ENCODE measurements at regions not wholly inside any gene's neighbourhood (a gene's known extent, or its start where the extent isn't known, plus 50 kb on each side); places are given as distances from the start of the nearest gene placed in this dataset.
"Not testable (repeated sequence)": the region's sequence is repeated elsewhere in the genome, so short reads cannot be mapped to it uniquely, and the experiment has no call there.

DNA sequence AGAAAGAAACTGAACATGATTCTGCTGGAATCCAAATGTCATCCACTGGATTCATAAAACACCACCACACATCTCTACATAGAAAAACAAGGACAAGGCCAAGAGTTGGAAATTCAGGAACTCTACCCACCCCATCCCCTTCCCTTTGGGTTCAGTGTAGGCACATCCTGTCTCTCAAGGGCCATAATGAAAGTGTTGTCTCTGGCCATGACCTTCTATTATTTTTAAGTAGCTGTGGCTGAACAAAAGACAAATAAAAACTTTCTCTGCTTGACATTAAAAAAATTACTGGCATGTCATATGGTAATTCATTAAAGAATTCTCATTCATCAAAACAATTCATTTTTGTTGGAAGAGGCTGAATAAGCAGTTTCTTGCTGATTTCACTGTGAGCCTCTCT, 54.9 kb upstream of the ZBTB18 start:
- no peak for DNase-seq (ENCODE audit: low spot score)

DNA sequence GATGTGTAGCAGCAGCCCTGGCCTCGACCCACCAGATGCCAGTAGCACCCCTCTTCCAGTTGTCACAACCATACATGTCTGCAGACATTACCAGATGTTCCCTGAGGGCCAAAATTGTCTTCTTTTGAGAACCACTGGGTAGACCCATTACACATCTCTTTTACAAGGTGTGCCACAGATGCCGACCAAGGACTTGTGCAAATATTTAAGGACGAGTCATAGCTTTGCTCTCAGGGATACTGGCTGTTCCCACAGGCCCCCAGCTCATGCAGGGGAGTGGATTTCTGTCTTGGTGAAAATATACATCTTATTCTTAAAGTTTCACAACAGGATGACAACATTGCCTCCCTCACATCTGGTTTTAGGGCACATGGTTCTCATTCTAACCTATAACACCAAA, 59.4 kb upstream of the ZBTB18 start:
- no peak for DNase-seq (ENCODE audit: low spot score)

DNA sequence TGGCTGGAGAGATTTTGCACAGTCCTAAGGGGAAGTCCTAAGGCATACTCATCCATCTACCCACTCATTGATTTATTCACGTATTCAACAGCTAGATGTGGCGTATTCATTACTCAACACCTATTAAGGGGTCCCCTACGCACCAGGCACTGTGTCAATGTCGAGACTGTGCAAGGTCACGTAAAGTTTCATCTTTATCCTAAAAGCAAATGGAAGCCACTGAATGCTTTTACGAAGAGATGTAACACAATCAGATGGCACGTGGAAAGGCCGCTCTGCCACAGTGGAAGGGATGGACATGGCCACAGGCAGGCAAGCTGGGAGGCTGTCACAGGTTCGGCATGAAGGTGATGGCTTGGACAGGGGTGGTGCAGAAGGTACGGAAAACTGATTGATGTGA, 66.3 kb upstream of the ZBTB18 start:
- DNase-seq (ENCODE audit: low spot score), result no peak

DNA sequence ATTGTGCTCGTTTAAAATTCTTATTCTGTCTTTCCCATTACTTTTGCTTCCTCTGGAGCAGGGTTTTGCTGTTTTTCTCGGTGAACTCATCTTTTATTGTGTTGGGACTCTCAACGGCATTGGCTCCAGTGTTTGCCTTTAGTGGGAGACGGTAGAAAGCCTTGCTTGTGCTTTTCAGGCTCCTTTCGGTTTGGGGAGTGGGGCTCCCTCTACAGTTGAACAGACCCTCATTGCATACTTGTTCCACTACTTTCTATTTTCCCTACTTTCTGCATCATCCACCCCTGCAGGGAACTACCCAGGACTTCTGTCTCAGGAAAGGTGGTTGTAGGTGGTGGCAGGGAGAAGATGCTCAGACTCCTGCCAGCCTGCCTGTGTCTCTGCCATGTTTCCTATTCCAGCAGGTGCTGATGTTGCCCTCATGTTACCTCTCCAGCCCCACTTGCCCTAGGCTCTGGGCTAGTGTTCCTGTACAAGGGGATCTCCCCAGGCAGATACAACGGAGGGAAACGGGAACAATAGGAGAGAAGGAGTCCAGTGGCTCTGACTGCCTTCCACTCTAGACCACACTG, 68.5 kb upstream of the ZBTB18 start:
- DNase-seq (ENCODE audit: low spot score), result no peak

DNA sequence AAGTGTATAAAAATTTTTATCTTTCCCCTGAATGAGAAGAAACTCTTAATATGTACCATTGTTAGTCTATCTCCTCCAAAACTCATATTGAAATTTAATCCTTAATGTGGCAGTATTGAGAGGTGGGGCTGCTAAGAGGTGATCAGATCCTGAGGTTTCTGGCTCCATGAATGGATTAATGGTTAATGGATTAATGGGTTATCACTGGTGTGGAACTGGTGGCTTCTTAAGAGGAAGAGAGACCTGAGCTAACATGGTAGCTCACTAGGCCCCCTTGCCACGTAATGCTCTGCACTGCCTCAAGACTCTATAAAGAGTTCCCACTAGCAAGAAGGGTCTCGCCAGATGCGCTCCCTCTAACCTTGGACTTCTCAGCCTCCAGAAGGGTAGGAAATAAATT, 70.6 kb upstream of the ZBTB18 start:
- DNase-seq (ENCODE audit: low spot score), result no peak

DNA sequence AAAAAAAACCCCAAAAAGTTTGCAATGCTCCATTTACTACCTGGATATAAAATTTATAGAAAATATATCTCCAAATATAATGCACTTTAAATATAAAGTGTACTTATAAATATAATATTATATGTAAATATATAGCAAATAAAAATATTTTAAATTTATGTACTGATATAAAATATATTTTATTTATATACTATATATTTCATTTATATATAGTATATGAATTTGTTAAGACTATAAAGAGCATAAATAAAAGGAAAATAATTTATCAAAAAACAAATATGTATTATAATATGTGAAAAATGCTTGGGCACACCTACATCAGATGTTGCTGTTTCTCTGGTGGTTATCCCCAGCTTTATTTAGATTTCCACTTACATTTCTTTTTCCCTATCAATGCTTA, 71.0 kb upstream of the ZBTB18 start:
- no peak for DNase-seq (ENCODE audit: low spot score)

DNA sequence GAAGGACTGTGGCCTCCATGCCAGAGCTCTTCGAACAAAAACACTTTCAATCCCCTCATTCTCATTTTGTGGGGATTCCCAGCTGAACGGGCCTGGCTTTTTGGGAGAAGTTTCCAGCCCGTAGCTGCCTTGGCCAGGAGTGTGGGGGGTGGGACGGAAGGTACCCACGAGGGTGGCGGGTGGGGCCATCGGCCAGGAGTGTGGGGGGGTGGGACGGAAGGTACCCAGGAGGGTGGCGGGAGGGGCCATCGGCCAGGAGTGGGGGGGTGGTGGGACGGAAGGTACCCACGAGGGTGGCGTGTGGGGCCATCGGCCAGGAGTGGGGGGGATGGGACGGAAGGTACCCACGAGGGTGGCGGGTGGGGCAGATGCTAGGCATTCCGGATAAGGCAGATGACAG, 71.7 kb upstream of the ZBTB18 start:
- no peak for DNase-seq (ENCODE audit: low spot score)

DNA sequence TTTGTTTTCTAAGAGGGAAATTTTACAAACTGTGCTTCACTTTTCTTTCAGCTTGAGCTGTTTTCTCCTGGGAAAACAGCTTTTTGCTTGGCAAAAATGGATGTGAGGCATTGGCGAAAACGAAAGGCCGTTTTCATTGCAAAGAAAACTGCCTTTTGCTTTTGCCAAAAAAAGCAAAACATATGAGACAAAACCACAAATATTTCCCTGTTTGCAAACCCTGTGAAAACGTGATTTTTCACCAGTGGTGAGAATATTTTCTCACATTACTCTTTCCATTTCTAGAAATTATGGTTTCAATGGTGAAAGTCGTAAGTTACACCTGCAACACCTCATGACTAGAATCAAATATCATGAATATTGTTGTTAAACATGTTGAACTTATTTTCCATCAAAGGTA, 74.0 kb upstream of the ZBTB18 start:
- no peak for DNase-seq (ENCODE audit: low spot score)

DNA sequence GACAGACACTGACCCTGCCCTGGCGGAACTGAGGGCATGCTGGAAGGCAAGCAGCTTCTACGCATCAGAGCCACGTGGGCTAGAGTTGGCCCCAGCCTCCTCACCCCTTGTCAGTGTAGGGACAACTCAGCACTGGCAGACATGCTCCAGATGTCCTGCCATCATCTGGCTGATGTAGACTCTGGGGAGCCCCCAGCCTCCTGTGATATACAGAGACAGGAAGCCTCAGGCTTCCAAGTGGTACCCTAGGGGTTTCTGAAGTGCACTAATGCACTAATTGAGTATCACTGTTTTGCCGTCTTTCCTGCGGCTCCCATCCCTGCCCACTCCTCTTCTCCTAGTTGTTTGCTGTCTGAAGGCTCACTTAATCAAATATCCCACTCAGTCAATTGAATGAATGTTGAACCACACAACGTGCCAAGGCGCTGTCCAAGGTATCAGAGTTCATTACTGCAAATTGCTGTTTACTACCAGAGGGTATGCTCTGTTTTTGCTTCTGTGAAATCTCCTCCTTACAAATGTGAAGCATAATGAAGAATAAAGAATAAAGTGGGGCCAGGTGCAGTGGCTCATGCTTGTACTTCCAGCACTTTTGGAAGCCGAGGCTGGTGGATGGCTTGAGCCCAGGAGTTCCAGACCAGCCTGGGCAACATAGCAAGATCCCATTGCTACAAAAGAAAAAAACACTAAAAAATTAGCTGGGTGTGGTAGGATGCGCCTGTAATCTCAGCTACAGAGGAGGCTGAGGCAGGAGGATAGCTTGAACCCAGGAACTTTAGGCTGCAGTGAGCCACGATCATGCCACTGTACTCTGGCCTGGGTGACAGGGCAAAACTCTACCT, 76.4 kb upstream of the ZBTB18 start:
- DNase-seq (ENCODE audit: low spot score), result no peak

DNA sequence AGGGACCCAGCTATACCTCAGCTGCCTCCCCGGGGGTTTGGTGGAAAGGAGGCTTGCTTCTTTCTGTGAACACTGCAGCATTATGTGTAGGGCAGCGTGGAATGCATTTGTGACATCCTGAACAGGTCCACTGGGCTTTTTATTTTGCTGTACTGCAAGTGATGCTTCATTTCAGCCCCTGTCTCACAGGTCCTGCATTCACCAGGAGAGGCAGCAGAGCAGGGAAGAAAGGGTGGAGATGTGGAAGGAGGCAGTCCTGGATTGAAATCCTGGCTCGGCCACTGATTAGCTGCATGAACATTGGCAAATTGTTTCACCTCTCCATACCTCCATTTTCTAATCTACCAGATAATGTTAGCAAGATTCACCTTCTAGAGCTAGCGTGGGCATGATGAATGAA, 77.9 kb upstream of the ZBTB18 start:
- DNase-seq (ENCODE audit: low spot score), result no peak

DNA sequence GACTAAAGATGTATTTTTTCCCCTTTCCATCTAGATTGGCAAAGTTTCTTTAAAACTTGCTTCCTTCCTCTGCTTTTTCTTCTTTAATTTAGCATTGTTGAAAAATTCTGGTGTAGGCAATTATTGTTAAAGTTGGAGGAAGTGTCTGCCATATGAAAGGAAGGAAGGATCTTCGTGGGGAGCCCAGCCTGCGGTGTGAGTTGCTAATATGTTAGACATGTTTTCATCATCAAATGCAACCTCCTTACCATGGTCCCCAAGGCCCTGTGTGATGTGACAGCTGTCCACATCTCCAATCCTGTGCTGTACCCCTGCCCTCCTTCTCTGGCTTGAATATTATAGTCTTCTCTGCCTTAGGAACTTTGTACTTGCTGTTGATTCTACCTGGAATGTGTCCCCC, 81.0 kb upstream of the ZBTB18 start:
- no peak for DNase-seq (ENCODE audit: low spot score)

DNA sequence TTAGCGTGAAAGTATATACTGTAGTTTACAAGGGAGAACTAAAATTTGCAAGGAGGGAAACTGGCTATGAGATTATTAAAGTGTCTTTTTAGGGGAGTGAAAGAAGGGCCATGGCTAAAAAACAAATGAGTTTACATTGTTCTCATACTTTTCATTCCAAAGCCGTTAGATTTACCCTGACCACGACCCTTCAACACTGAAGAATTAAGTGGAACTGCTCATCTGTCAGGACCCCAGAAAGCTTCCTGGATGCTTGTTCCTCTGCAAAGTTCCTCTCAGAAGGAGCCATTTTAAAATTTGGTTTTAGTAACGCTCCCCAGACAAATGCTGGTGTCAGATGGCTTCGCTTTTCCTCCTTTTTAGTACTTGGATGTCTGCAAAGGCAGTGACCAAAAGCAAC, 82.7 kb upstream of the ZBTB18 start:
- DNase-seq (ENCODE audit: low spot score), result no peak

DNA sequence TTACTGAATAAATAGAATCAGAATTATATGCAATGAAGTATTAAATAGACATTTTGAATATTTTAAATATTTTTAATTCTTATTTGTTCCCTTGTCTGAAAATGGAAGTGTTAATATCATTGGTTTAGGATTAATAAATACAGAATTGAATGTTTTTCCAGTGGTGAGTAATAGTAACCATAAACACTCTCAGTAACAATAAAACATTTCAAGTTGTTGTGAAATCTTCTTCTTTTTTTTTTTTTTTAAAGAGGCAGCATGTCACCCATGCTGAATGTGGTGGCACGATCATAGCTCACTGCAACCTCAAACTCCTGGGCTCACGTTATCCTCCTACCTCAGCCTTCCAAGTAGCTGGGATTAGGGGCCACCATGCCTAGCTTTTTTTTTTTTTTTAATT, 86.2 kb upstream of the ZBTB18 start:
- no peak for DNase-seq (ENCODE audit: low spot score)

DNA sequence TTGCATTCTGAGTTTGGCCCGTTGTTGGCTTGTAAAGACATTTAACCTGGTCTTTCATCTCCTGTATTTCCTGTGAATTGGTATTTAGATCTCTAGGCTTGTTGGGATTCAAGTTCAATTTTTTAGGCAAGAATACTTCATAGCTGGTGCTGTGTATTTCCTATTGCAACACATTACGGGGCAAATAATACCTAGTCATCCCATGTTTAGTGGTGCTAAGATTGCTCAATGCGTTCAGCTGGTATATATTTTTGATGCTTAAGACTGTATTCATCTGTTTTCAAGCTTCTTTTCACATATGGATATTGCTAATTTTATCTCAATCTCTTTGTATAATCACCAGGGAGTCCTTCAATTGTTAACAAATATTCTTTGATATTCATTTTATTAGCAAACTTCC, 87.5 kb upstream of the ZBTB18 start:
- DNase-seq (ENCODE audit: low spot score), result no peak

DNA sequence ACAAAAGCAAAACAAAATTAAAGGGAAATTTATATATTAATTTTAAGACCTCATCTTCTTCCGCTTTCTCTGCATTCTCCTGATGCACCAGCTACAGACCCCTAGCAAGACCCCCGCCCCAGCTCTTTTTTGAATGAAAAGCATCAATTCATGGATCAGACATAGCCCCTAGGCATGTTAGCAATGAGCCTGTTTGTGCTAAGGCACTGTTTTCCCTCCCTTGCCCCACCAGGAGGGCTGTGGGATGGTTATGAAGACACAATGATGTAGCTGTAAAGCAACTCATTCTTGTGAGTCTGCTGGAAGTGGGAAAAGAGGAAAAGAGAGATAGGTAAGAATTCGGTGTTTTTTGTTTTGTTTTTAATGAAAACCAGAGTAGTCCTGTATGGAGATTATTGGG, 88.5 kb upstream of the ZBTB18 start:
- DNase-seq (ENCODE audit: low spot score), result no peak

DNA sequence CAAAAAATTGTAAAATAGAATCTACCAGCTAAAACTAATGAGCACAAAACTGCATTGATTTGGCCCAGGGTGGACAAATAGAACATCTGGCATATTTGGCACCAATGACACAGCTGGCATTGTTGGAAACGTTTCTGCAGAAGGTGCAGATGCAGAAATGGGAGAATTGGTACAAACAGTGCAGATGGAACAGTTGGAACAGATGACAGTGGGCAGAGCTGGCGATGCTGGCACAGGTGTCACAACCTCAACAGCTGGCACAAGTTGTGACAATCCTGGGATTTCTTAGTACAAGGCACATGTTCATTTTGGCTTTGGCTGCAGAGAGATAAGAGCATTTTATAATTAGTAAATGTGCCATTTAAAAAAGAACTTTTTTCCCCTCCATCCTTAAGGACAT, 91.1 kb upstream of the ZBTB18 start:
- DNase-seq (ENCODE audit: low spot score), result no peak

DNA sequence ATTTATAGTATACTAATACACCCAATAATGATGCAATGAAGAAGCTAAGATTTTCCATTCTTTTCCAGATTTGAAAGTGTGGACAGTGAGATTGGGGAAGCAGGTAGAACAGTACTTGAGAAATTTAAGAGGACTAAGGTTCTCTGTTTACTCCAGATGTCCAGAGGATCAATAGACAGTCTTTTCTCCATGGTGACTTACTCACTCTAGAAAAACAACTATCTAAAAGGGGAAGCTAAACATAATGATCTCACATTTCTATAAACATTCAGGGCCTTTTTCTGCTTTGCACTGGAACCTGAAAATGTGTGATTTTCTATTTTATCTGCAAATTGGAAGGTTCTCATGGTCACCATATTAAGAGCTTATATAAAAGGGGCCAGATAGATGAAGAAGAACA, 93.9 kb upstream of the ZBTB18 start:
- DNase-seq (ENCODE audit: low spot score), result no peak

DNA sequence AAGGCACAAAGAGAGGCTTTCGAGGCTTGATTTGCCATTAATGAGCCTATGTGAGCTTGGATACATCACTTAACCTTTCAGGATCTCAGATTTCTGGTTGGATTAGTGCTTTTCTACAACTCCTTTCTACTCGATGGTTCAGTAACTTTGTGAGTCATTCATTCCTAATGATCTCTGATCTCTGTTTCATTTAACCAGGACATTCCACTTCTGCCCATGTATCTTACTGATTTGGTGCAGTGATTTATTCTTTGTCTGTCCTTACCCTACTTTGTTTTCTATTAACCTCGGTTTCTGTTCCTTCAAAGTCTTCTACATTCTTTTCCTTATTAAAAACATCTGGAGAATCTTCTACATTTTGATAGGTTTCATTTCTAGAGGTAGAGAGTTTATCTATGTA, 94.6 kb upstream of the ZBTB18 start:
- DNase-seq (ENCODE audit: low spot score), result no peak

DNA sequence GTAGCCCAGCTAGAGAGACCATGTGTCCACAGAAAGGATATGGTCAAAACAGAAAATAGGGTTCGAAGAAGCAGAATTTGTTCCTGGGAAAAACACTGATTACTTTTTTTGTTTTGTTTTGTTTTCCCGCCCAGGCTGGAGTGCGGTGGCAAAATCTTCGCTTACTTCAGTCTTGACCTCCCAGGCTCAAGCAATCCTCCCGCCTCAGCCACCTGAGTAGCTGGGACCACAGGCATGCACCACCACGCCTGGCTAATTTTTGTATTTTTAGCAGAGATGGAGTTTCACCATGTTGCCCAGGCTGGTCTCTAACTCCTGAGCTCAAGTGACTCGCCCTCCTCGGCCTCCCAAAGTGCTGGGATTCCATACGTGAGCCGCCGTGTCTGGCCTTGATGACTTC, 99.9 kb upstream of the ZBTB18 start:
- not testable (repeated sequence) for DNase-seq (ENCODE audit: low spot score)

DNA sequence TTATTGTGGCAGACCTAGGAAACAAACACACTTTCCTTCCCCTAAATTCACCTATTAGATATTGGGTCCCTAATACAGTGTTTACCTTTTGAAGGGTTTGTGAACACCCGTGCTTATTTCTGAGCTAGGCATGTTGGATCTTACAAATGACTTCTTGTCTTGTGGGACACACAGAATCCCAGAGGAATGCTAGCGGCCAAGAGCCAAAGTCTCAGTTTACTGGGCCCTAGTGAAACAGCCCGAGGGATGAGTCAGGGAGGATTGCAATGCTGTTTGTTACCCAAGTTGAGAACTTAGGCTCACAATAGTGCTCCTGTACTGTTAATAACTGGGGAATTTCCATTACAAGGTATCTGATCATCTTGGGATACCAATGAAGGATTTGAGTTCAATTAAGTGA, 100.1 kb upstream of the AKT3 start:
- peak; percentile 19 for DNase-seq (ENCODE audit: low spot score)

DNA sequence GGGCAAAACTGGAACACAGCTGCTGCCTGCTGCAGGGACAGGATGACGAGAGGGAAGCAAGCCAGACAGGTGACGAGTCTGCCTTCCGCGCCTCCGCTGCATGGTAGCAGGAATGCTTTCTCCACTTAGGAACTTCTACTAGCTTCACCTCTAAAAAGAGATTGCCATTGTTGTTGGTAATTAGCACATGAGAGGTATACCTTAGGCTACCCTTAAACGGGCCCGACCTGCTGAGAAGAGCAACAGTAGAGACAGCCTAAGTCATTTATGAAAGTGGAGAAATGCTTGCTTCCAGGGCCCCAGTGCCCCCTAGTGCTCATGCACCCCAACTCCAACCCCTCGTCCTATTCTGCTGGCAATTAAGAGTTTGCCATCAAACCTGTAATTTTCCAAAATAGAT, 96.9 kb upstream of the AKT3 start:
- DNase-seq (ENCODE audit: low spot score), result no peak

DNA sequence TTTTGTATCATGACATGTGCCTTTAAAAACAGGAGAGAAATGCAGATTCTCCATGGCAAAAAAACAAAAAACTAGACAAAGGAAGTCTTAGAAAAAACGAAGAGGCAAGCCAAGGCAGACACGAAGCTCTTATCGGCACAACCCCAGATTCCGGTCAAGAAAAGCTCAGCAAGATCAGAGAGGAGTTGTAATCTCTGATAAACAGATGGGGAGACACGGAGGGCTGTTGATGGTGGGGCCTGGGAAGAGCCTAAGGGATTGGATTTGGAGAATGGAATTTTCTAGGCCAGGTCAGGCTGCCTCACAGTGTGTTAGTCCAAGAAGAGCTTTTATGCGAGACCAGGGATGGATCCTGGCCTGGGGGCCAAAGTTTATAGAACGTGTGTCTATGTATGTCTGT, 96.2 kb upstream of the AKT3 start:
- no peak for DNase-seq (ENCODE audit: low spot score)

DNA sequence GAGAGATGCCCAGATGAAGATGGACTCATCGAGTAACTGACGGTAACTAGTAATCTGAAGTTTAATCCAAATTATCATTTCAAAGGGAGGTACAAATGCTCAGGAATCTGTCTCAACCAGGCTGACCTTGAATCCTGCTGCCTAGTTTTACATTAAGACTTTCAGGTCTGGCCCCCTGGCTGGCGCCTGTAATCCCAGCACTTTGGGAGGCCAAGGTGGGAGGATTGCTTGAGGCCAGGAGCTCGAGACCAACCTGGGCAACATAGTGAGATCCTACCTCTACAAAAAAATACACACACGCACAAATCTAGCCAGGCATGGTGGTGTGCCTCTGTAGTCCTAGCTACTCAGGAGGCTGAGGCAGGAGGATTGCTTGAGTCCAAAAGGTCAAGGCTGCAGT, 95.7 kb upstream of the AKT3 start:
- no peak for DNase-seq (ENCODE audit: low spot score)

All from LoVo (cell line).